ENCODE measurements at regions not wholly inside any gene's neighbourhood (a gene's known extent, or its start where the extent isn't known, plus 50 kb on each side); places are given as distances from the start of the nearest gene placed in this dataset.
A peak's percentile ranks its signal among the peaks of the same experiment; 100 is the strongest.

GRCh38 chr17:70687421-70687820 is 518.1 kb downstream of the KCNJ2 start:
- H3K9ac ChIP-seq (ENCODE audit: low read length), result no peak overlapping the region
- H4K12ac ChIP-seq (ENCODE audit: low read depth, low read length), result no peak overlapping the region
- H3K18ac ChIP-seq (ENCODE audit: low read length), result no peak overlapping the region
- H3K4me1 ChIP-seq (ENCODE audit: control insufficient read depth in 1 of 2, insufficient read depth in 2 of 2, low read length in 2 of 2), result no peaks in the 10 kb centered on the region
- no peak overlapping the region for H3K4me3 ChIP-seq (ENCODE audit: low read depth, low read length)
- no peaks in the 10 kb centered on the region for H3K79me1 ChIP-seq (ENCODE audit: low read length)
- H2AK5ac ChIP-seq (ENCODE audit: low read length), result no peak overlapping the region
- H3K36me3 ChIP-seq (ENCODE audit: control insufficient read depth in 1 of 2, insufficient read depth in 2 of 2, low read length in 2 of 2), result no peaks in the 10 kb centered on the region
- no peak overlapping the region for H4K8ac ChIP-seq (ENCODE audit: low read depth, low read length)
- WGBS (ENCODE audit: extremely low coverage, insufficient coverage, insufficient read length), result no CpG with 5 or more reads among the region's 1 CpG
- no peaks in the 10 kb centered on the region for H3K79me2 ChIP-seq (ENCODE audit: control insufficient read depth, insufficient read depth, low read length, poor library complexity)
- no peak overlapping the region for H3K23ac ChIP-seq (ENCODE audit: low read length)
- H2BK120ac ChIP-seq (ENCODE audit: insufficient read depth, low read length, poor library complexity), result no peak overlapping the region
- no peak overlapping the region for H2AFZ ChIP-seq (ENCODE audit: insufficient read depth, low read length, poor library complexity)
- no peaks in the 10 kb centered on the region for H3K9me3 ChIP-seq (ENCODE audit: insufficient read depth, low read depth, low read length)
- no peak overlapping the region for H2BK12ac ChIP-seq (ENCODE audit: low read length)
- H2BK5ac ChIP-seq (ENCODE audit: low read depth, low read length, poor library complexity), result no peak overlapping the region
- no peak overlapping the region for H3K4me2 ChIP-seq (ENCODE audit: low read length)
- no peak overlapping the region for H4K91ac ChIP-seq (ENCODE audit: low read depth, low read length)
- H3K4ac ChIP-seq (ENCODE audit: low read depth, low read length), result no peak overlapping the region
- H3K27me3 ChIP-seq (ENCODE audit: insufficient read depth, low read length), result no peaks in the 10 kb centered on the region
- no peak overlapping the region for H3K27ac ChIP-seq (ENCODE audit: low read depth, low read length)
- no peak overlapping the region for H3K14ac ChIP-seq (ENCODE audit: low read length)
- DNase-seq, result peak; percentile 1 to 64

- no peak for DNase-seq
- H3K79me2 ChIP-seq (ENCODE audit: control insufficient read depth, insufficient read depth, low read length, poor library complexity), result no peaks in the 10 kb centered on the region
Measured at GRCh38 chr17:70691150-70691549, 521.8 kb downstream of the KCNJ2 start.

GRCh38 chr17:70699408-70699807 is 530.1 kb downstream of the KCNJ2 start:
- H2AK5ac ChIP-seq (ENCODE audit: low read length), result no peak overlapping the region
- no peaks in the 10 kb centered on the region for H3K36me3 ChIP-seq (ENCODE audit: control insufficient read depth in 1 of 2, insufficient read depth in 2 of 2, low read length in 2 of 2)
- H3K4me3 ChIP-seq (ENCODE audit: low read depth, low read length), result no peak overlapping the region
- H3K9ac ChIP-seq (ENCODE audit: low read length), result no peak overlapping the region
- H3K4ac ChIP-seq (ENCODE audit: low read depth, low read length), result no peak overlapping the region
- no peaks in the 10 kb centered on the region for H3K79me2 ChIP-seq (ENCODE audit: control insufficient read depth, insufficient read depth, low read length, poor library complexity)
- no peak overlapping the region for H4K8ac ChIP-seq (ENCODE audit: low read depth, low read length)
- no peak overlapping the region for H2AFZ ChIP-seq (ENCODE audit: insufficient read depth, low read length, poor library complexity)
- H3K4me2 ChIP-seq (ENCODE audit: low read length), result no peak overlapping the region
- H3K27me3 ChIP-seq (ENCODE audit: insufficient read depth, low read length), result no peaks in the 10 kb centered on the region
- no peak overlapping the region for H3K14ac ChIP-seq (ENCODE audit: low read length)
- no peak overlapping the region for H3K18ac ChIP-seq (ENCODE audit: low read length)
- DNase-seq, result no peak
- H4K91ac ChIP-seq (ENCODE audit: low read depth, low read length), result no peak overlapping the region
- H3K27ac ChIP-seq (ENCODE audit: low read depth, low read length), result no peak overlapping the region
- no peaks in the 10 kb centered on the region for H3K9me3 ChIP-seq (ENCODE audit: insufficient read depth, low read depth, low read length)
- H2BK12ac ChIP-seq (ENCODE audit: low read length), result no peak overlapping the region
- H3K4me1 ChIP-seq (ENCODE audit: control insufficient read depth in 1 of 2, insufficient read depth in 2 of 2, low read length in 2 of 2), result no peaks in the 10 kb centered on the region
- no peak overlapping the region for H3K23ac ChIP-seq (ENCODE audit: low read length)
- H2BK120ac ChIP-seq (ENCODE audit: insufficient read depth, low read length, poor library complexity), result no peak overlapping the region
- no peak overlapping the region for H2BK5ac ChIP-seq (ENCODE audit: low read depth, low read length, poor library complexity)
- no peaks in the 10 kb centered on the region for H3K79me1 ChIP-seq (ENCODE audit: low read length)
- WGBS (ENCODE audit: extremely low coverage, insufficient coverage, insufficient read length), result no CpG with 5 or more reads among the region's 2 CpGs
- H4K12ac ChIP-seq (ENCODE audit: low read depth, low read length), result no peak overlapping the region

More at GRCh38 chr17:70691150-70691549, 521.8 kb downstream of the KCNJ2 start:
- H3K14ac ChIP-seq (ENCODE audit: low read length), result no peak overlapping the region
- H2BK12ac ChIP-seq (ENCODE audit: low read length), result no peak overlapping the region
- no peak overlapping the region for H2BK5ac ChIP-seq (ENCODE audit: low read depth, low read length, poor library complexity)
- H3K36me3 ChIP-seq (ENCODE audit: control insufficient read depth in 1 of 2, insufficient read depth in 2 of 2, low read length in 2 of 2), result no peaks in the 10 kb centered on the region
- WGBS (ENCODE audit: extremely low coverage, insufficient coverage, insufficient read length), result no CpG with 5 or more reads among the region's 2 CpGs
- no peaks in the 10 kb centered on the region for H3K9me3 ChIP-seq (ENCODE audit: insufficient read depth, low read depth, low read length)
- no peak overlapping the region for H2AFZ ChIP-seq (ENCODE audit: insufficient read depth, low read length, poor library complexity)
- H2AK5ac ChIP-seq (ENCODE audit: low read length), result no peak overlapping the region
- no peak overlapping the region for H3K9ac ChIP-seq (ENCODE audit: low read length)
- H3K4ac ChIP-seq (ENCODE audit: low read depth, low read length), result no peak overlapping the region
- H3K27ac ChIP-seq (ENCODE audit: low read depth, low read length), result no peak overlapping the region
- no peak overlapping the region for H3K18ac ChIP-seq (ENCODE audit: low read length)
- H3K4me1 ChIP-seq (ENCODE audit: control insufficient read depth in 1 of 2, insufficient read depth in 2 of 2, low read length in 2 of 2), result no peaks in the 10 kb centered on the region
- no peak overlapping the region for H2BK120ac ChIP-seq (ENCODE audit: insufficient read depth, low read length, poor library complexity)
- H4K8ac ChIP-seq (ENCODE audit: low read depth, low read length), result no peak overlapping the region
- no peaks in the 10 kb centered on the region for H3K79me1 ChIP-seq (ENCODE audit: low read length)
- no peak overlapping the region for H3K23ac ChIP-seq (ENCODE audit: low read length)
- H3K4me3 ChIP-seq (ENCODE audit: low read depth, low read length), result no peak overlapping the region
- no peak overlapping the region for H4K12ac ChIP-seq (ENCODE audit: low read depth, low read length)
- no peak overlapping the region for H4K91ac ChIP-seq (ENCODE audit: low read depth, low read length)
- no peaks in the 10 kb centered on the region for H3K27me3 ChIP-seq (ENCODE audit: insufficient read depth, low read length)
- H3K4me2 ChIP-seq (ENCODE audit: low read length), result no peak overlapping the region

GRCh38 chr17:70702683-70703255 is 533.4 kb downstream of the KCNJ2 start:
- Histone ChIP-seq H3K79me1 (ENCODE audit: low read length) (no peaks in the 10 kb centered on the region), H4K8ac (ENCODE audit: low read depth, low read length) (no peak overlapping the region), H3K9me3 (ENCODE audit: insufficient read depth, low read depth, low read length) (no peaks in the 10 kb centered on the region), H2BK120ac (ENCODE audit: insufficient read depth, low read length, poor library complexity) (no peak overlapping the region), H3K4ac (ENCODE audit: low read depth, low read length) (no peak overlapping the region), H2AK5ac (ENCODE audit: low read length) (no peak overlapping the region), H3K36me3 (ENCODE audit: control insufficient read depth in 1 of 2, insufficient read depth in 2 of 2, low read length in 2 of 2) (no peaks in the 10 kb centered on the region), H3K4me1 (ENCODE audit: control insufficient read depth in 1 of 2, insufficient read depth in 2 of 2, low read length in 2 of 2) (no peaks in the 10 kb centered on the region), H2AFZ (ENCODE audit: insufficient read depth, low read length, poor library complexity) (no peak overlapping the region), H2BK12ac (ENCODE audit: low read length) (no peak overlapping the region), H2BK5ac (ENCODE audit: low read depth, low read length, poor library complexity) (no peak overlapping the region), H3K27me3 (ENCODE audit: insufficient read depth, low read length) (no peaks in the 10 kb centered on the region), H4K91ac (ENCODE audit: low read depth, low read length) (no peak overlapping the region), H3K79me2 (ENCODE audit: control insufficient read depth, insufficient read depth, low read length, poor library complexity) (no peaks in the 10 kb centered on the region), H3K27ac (ENCODE audit: low read depth, low read length) (no peak overlapping the region), H3K4me2 (ENCODE audit: low read length) (no peak overlapping the region), H3K14ac (ENCODE audit: low read length) (no peak overlapping the region), H3K23ac (ENCODE audit: low read length) (no peak overlapping the region), H3K18ac (ENCODE audit: low read length) (no peak overlapping the region), H4K12ac (ENCODE audit: low read depth, low read length) (no peak overlapping the region), H3K9ac (ENCODE audit: low read length) (no peak overlapping the region), H3K4me3 (ENCODE audit: low read depth, low read length) (no peak overlapping the region)
- no CpG with 5 or more reads among the region's 3 CpGs for WGBS (ENCODE audit: extremely low coverage, insufficient coverage, insufficient read length)
- no peak for DNase-seq
